ENCODE measurements at regions not wholly inside any gene's neighbourhood (a gene's known extent, or its start where the extent isn't known, plus 50 kb on each side); places are given as distances from the start of the nearest gene placed in this dataset.
"Not testable (repeated sequence)": the region's sequence is repeated elsewhere in the genome, so short reads cannot be mapped to it uniquely, and the experiment has no call there.

GRCh38 chr14:22200131-22200530, 388.9 kb downstream of the DAD1 start:
- H3K79me1 ChIP-seq (ENCODE audit: low read depth, low read length); H4K20me1 ChIP-seq (replicated peaks in 1 of 2; ENCODE audit: control insufficient read depth in 1 of 2, insufficient read depth in 2 of 2, low read length in 2 of 2); H3K4me3 ChIP-seq (ENCODE audit: extremely low read depth in 1 of 4, insufficient read depth in 2 of 4, low read depth in 3 of 4, low read length in 4 of 4); H3K27me3 ChIP-seq (replicated peaks in 1 of 4; ENCODE audit: control insufficient read depth in 3 of 4, extremely low read depth in 1 of 4, insufficient read depth in 3 of 4, low read length in 3 of 4); H3K23ac ChIP-seq (ENCODE audit: insufficient read length); H4K91ac ChIP-seq (replicated peaks; ENCODE audit: insufficient read length, low read length); DNase-seq (ENCODE audit: low read depth in 1 of 2, low spot score in 2 of 2); H3K14ac ChIP-seq (ENCODE audit: insufficient read length); H2AK5ac ChIP-seq (ENCODE audit: low read depth, low read length); H2BK20ac ChIP-seq (ENCODE audit: low read length); H3K27ac ChIP-seq (ENCODE audit: low read depth, low read length); H3K9ac ChIP-seq (replicated peaks in 1 of 4; ENCODE audit: extremely low read depth in 1 of 4, low read depth in 3 of 4, low read length in 3 of 4); H4K8ac ChIP-seq (ENCODE audit: extremely low read depth, insufficient read depth, low read length); H3K4me1 ChIP-seq (replicated peaks in 1 of 4; ENCODE audit: control insufficient read depth in 3 of 4, insufficient read depth in 4 of 4, low read length in 3 of 4); H3K9me3 ChIP-seq (ENCODE audit: insufficient read depth in 2 of 2, low read depth in 1 of 2, low read length in 1 of 2); H3K4me2 ChIP-seq (ENCODE audit: insufficient read depth in 1 of 2, low read depth in 2 of 2, low read length in 2 of 2); H3K18ac ChIP-seq (ENCODE audit: extremely low read depth, low read length); H4K5ac ChIP-seq (ENCODE audit: insufficient read length, low read depth, low read length); H3K56ac ChIP-seq (replicated peaks; ENCODE audit: insufficient read length, low read depth, low read length); H3K23me2 ChIP-seq (ENCODE audit: low read depth, low read length); H3K79me2 ChIP-seq (ENCODE audit: control insufficient read depth in 1 of 2, insufficient read depth in 2 of 2, low read length in 2 of 2); FAIRE-seq; H2BK5ac ChIP-seq (ENCODE audit: low read depth, low read length); H2BK12ac ChIP-seq (ENCODE audit: low read depth, low read length); H2AFZ ChIP-seq (ENCODE audit: low read length); H2BK120ac ChIP-seq (replicated peaks; ENCODE audit: low read depth, low read length); H3K36me3 ChIP-seq (ENCODE audit: control insufficient read depth in 2 of 4, insufficient read depth in 4 of 4, low read length in 3 of 4); H2BK15ac ChIP-seq (ENCODE audit: low read length); H3K4ac ChIP-seq (replicated peaks; ENCODE audit: insufficient read length, low read depth, low read length): not testable (repeated sequence)
- POLR2A ChIA-PET (ENCODE audit: partially characterized antibody), result interaction anchor here (0.6 kb wide), 1 partner anchor 210 kb away, joined by 3 read pairs; no protein-coding TSS in a partner anchor
- 91% methylated on average over 2 of the region's 2 CpGs; no CpG with 5 or more reads in 1 of the 2 experiments for whole genome bisulfite sequencing, 2 experiments (ENCODE audit: extremely low coverage in 1 of 2, insufficient coverage in 1 of 2, insufficient read length in 1 of 2, insufficient replicate concordance in 2 of 2, low coverage in 1 of 2, low lambda C conversion rate in 2 of 2, missing lambda C conversion rate in 1 of 2)
- CTCF ChIA-PET (ENCODE audit: partially characterized antibody), result interaction anchor here (1.2 to 4.4 kb wide), 12 partner anchors 11 to 258 kb away, joined by 3 to 24 read pairs (median 6); no protein-coding TSS in a partner anchor
